Pancreas (tissue), 10 donors: ENCODE measurements at regions not wholly inside any gene's neighbourhood (a gene's known extent, or its start where the extent isn't known, plus 50 kb on each side); places are given as distances from the start of the nearest gene placed in this dataset.

Experiments
- ATAC-seq, 4 donors: fragments of 200-7000 bp; cut with Tn5 transposase; one replicate each; pipeline versions ENCODE4 v1.8.0 to v1.9.1; 2020; ENCODE audit warnings: mild to moderate bottlenecking in 4 of 4, moderate library complexity in 4 of 4
- DNase-seq, 6 donors: peaks; one replicate each; pipeline ENCODE4 v3.0.0-alpha.2; 2020
- FAIRE-seq: peaks from 2 replicates; lab custom pipeline; 2012; peaks lifted over from hg19 to GRCh38; lab: Jason Lieb, UNC
- H3K27ac ChIP-seq, 4 donors: fragments of 200-600 bp; sonication (generic); 1 replicate in 3 of 4; 2 replicates in 1 of 4; pipeline versions ENCODE4 v1.5.0 to v1.8.0; 2020
- H3K27me3 ChIP-seq, 4 donors: fragments of 200-600 bp; one replicate each; pipeline ENCODE4 v1.8.0; 2021
- H3K36me3 ChIP-seq, 3 donors: fragments of 200-600 bp; sonication (generic) in 1 of 3; one replicate each; pipeline versions ENCODE4 v1.5.0 to v1.8.0; 2020 to 2021
- H3K4me1 ChIP-seq, 3 donors: fragments of 200-600 bp; one replicate each; pipeline ENCODE4 v1.8.0; 2021
- H3K4me3 ChIP-seq, 4 donors: fragments of 200-600 bp; sonication (generic) in 2 of 4; one replicate each; pipeline versions ENCODE4 v1.5.0 to v1.8.0; 2020 to 2021
- H3K9me3 ChIP-seq, 4 donors: fragments of 200-600 bp; one replicate each; pipeline ENCODE4 v1.8.0; 2021
- whole genome bisulfite sequencing, 2 donors: extraction: QIAGEN DNeasy Blood & Tissue Kit; methylation state at CpG; one replicate each; pipeline ENCODE4 v1.1.7; 2013; 5-methylcytosine and 5-hydroxymethylcytosine counted together
- intact Hi-C, 3 donors: fragments of 100-400 bp; cut with DNase I; formaldehyde crosslinking; loops; one replicate each; pipeline versions ENCODE4 v1.11.1 to v1.14.2; 2022
- TF ChIP-seq, protein P1 (sequence below), 4 donors: fragments of 200-600 bp; sonication (generic) in 3 of 4; IDR thresholded peaks; one replicate each; pipeline versions ENCODE4 v1.5.0 to v1.8.0; 2021; ENCODE audit warnings: antibody characterized with exemption in 4 of 4
- donor health status: healthy with polysubstance abuse.
- donor health status: DM: no; HTN: no; CAD: no; lungs with moderate emphysema.
- donor health status: DM: no; HTN: no; CAD: no.
- donor health status: control.
- donor health status: control.
- donor health status: Bipolar disorder and iron deficiency.
- donor health status: DM: yes; HTN: yes; CAD: no.
- donor health status: DM: no; HTN: no; CAD: no.
- donor health status: DM: no; HTN: no; CAD: no.
- donor health status: DM: yes; HTN: yes; CAD: no.

DNA sequence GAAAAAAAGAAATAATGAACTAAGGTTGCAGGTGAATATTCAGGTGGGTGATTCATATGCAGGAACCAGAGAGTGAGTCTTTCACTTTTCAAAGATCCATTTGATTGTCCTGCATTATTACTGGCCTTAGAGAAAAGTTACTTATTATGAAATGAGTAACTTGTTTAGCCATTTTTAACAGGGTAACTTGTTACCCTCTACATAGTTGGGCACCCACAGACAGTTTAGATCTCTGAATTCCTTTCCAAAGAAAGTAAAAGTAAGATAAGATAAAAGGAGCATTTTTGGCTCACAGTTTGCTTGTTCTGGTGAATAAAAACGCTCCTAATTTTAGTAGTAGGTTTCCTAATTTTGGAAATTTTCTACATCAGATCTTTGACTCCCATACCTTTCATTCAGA lies 54.1 kb upstream of the DAB2 start:
- H3K27ac ChIP-seq, result no peak overlapping the region
- H3K4me3 ChIP-seq, result no peak overlapping the region
- DNase-seq, result no peak
- peak in 2 of 4 donors; percentile 36 for ATAC-seq
- TF ChIP-seq, protein P1, sequence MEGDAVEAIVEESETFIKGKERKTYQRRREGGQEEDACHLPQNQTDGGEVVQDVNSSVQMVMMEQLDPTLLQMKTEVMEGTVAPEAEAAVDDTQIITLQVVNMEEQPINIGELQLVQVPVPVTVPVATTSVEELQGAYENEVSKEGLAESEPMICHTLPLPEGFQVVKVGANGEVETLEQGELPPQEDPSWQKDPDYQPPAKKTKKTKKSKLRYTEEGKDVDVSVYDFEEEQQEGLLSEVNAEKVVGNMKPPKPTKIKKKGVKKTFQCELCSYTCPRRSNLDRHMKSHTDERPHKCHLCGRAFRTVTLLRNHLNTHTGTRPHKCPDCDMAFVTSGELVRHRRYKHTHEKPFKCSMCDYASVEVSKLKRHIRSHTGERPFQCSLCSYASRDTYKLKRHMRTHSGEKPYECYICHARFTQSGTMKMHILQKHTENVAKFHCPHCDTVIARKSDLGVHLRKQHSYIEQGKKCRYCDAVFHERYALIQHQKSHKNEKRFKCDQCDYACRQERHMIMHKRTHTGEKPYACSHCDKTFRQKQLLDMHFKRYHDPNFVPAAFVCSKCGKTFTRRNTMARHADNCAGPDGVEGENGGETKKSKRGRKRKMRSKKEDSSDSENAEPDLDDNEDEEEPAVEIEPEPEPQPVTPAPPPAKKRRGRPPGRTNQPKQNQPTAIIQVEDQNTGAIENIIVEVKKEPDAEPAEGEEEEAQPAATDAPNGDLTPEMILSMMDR (IDR thresholded peaks at IDR 0.05), result no peak
- H3K36me3 ChIP-seq, result no peaks in the 10 kb centered on the region
- H3K27me3 ChIP-seq, result no peaks in the 10 kb centered on the region
- WGBS, 2 donors, result 0% methylated on average over 1 of the region's 1 CpG
- intact Hi-C loops, result no loop called here
- FAIRE-seq, result no peak
- H3K4me1 ChIP-seq, result peaks cover 0 to 10% (median 9%) of the 10 kb centered on the region in 3 donors
- H3K9me3 ChIP-seq, result no peaks in the 10 kb centered on the region

GRCh38 chr5:39476843-39477220 lies 52.1 kb upstream of the DAB2 start:
- Histone ChIP-seq H3K27me3 (no peaks in the 10 kb centered on the region), H3K9me3 (no peaks in the 10 kb centered on the region), H3K4me3 (no peak overlapping the region), H3K27ac (no peak overlapping the region), H3K4me1 (peaks cover 0 to 10% (median 9%) of the 10 kb centered on the region in 3 donors), H3K36me3 (no peaks in the 10 kb centered on the region)
- intact Hi-C loops, result no loop called here
- DNase-seq (no peak), FAIRE-seq (no peak), ATAC-seq (no peak)
- 75 to 76% methylated on average over 2 of the region's 2 CpGs for WGBS, 2 donors
- TF ChIP-seq, protein P1 (IDR thresholded peaks at IDR 0.05), result no peak

- FAIRE-seq (no peak), DNase-seq (no peak)
- intact Hi-C loops, result no loop called here
Observed at GRCh38 chr5:39475881-39476842, 51.4 kb upstream of the DAB2 start.

GRCh38 chr5:39475159-39475571 lies 50.4 kb upstream of the DAB2 start:
- intact Hi-C loops, result no loop called here
- Histone ChIP-seq H3K9me3 (no peaks in the 10 kb centered on the region), H3K4me3 (no peak overlapping the region), H3K36me3 (no peaks in the 10 kb centered on the region), H3K27ac (no peak overlapping the region), H3K27me3 (no peaks in the 10 kb centered on the region), H3K4me1 (peaks cover 0 to 10% (median 9%) of the 10 kb centered on the region in 3 donors)
- no peak for DNase-seq
- 69 to 75% methylated on average over 3 of the region's 3 CpGs for WGBS, 2 donors
- TF ChIP-seq, protein P1 (IDR thresholded peaks at IDR 0.05), result no peak
- peak in 1 of 4 donors; percentile 27 for ATAC-seq
- FAIRE-seq, result no peak

More at GRCh38 chr5:39475881-39476842, 51.4 kb upstream of the DAB2 start:
- H3K27ac ChIP-seq, result no peak overlapping the region
- 72 to 75% methylated on average over 5 of the region's 5 CpGs for WGBS, 2 donors
- H3K4me3 ChIP-seq, result no peak overlapping the region
- no peaks in the 10 kb centered on the region for H3K27me3 ChIP-seq
- H3K9me3 ChIP-seq, result no peaks in the 10 kb centered on the region
- ATAC-seq, result no peak
- no peaks in the 10 kb centered on the region for H3K36me3 ChIP-seq
- TF ChIP-seq, protein P1 (IDR thresholded peaks at IDR 0.05), result no peak
- peaks cover 0 to 10% (median 9%) of the 10 kb centered on the region in 3 donors for H3K4me1 ChIP-seq
